Activated CD4-positive, alpha-beta T cell treated with anti-CD3 and anti-CD28 coated beads, Interleukin-2, Interleukin-6, amounts not matched to agents 100 ng/mL and 50 ng/mL, durations not matched to agents 16 hours and 8 hours (primary cell): ENCODE measurements at regions not wholly inside any gene's neighbourhood (a gene's known extent, or its start where the extent isn't known, plus 50 kb on each side); places are given as distances from the start of the nearest gene placed in this dataset.
A peak's percentile ranks its signal among the peaks of the same experiment; 100 is the strongest.

Experiments used
- DNase-seq: peaks from one replicate; pipeline ENCODE4 v3.0.0-alpha.2; 2020

DNA sequence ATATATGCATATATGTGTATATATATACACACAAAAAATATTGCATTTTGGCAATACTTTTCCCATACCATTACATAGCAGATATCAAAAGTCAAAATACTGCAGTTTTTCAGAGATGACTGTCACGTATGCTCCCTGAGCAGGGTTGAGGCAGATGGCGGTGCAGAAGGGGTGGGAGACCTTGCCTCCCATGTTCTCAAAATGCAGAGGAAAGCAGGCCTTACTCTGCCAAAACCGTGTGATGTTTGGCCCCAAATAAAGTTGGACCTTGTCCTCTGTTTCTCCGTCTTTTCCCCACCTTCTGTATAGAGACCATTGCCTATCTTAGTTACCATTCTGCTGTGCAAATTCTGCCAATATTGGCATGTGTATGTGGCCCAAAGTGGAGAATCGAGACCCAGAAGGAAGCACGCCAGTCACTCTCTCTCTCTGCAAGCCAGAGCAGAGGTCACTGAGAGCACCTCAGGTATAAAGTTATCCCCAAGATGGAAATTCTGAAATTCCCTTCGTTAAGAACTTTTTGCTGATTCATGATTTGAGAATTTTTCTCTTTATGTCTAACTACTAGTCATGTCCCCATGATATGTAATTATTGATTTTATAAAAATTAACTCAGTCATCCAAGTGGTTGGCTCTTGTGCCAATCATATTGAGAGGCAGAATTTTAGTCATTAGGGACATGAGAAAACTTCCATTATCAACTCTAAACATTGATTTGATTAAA, 898.8 kb downstream of the EPHA4 start:
- DNase-seq = no peak

DNA sequence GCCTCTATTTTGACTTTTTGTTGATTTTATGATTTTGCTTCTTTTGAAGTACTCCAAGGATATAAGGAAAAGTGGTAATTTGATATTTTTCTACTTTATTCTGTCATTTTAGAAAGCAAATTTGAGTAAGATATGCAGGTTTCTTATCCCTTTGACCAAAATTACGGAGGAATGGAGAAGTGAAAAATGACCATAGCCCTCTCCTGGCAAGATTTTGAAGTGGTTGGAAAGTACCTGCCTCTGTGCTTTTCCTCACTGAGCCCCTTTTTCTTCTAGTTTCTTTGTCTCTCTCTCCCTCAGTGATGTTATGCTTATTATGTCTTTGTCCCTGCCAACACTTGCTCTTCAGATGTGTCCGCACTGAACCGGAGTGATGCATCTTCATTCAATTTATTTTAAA, 898.1 kb downstream of the EPHA4 start:
- no peak for DNase-seq

DNA sequence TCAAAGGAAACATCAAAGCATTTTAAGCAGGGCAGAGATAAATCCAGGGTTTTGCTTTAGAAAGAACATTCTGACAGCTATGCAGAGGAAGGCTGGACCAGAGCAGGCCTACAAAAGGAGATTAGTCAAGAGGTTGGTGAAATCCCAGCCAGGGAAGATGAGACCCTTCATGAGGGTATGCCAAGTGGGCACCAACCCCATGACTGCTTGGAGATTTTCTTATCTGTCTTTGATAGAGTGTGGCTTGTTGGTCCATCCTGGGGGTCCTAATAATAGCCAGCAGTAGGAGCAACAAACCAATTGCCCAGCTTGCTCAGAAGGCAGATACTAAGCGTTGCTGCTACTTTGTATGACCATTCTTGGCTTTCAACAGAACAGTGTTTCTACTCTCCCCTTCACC, 895.4 kb downstream of the EPHA4 start:
- no peak for DNase-seq

DNA sequence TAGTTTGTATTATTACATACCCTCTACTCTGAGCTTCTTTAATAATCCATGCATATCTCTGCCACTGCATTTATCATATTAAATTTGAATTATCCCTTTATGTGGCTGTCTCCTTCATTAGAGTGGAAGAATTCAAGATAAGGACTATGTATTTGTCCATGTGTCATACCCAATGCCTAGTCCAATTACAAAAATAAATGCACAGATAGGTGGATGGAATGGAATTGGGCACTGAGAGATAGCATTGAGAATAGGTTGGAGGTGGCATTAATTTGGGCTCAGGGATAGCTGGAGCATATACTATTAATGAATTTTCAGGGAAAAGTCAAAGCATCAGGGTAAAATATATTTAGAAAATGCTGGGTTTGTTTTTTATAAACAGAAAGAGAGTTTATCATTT, 893.2 kb downstream of the EPHA4 start:
- no peak for DNase-seq

DNA sequence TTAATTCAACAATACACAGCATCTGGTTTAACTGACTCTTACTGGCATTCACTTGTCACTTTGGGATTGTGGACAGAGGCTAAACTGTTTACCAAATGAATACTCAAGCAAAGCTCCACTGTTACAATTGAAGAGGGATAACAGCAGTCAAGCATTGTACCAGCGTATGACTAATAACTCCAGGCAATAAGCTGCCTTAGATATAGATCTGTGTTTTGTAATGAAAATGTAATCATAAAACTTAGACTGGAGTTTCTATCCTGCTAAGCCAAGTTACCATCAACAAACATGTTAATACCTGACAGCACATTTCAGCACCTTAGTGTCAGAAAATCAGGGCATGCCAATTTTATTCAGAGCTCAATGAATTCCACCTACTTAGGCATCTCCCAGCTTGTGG, 889.5 kb downstream of the EPHA4 start:
- no peak for DNase-seq

DNA sequence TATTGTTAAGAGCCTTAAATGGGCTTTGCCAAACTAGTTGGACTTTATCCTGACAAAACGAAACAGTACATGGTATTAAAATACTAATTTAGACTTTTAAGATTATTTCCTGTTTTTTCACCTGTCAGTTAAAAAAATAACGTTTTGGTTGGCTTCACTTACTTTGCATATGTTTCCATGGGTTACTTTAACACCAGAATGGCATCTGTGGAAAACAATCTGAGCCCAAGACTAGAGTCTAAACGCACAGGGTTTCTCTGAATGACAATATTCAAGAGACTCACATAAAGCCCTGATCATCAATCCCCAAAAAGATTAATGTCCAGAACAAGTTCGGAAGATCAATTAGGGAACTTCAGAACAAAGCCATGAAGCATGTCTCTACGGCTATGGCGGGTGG, 888.0 kb downstream of the EPHA4 start:
- DNase-seq = no peak

DNA sequence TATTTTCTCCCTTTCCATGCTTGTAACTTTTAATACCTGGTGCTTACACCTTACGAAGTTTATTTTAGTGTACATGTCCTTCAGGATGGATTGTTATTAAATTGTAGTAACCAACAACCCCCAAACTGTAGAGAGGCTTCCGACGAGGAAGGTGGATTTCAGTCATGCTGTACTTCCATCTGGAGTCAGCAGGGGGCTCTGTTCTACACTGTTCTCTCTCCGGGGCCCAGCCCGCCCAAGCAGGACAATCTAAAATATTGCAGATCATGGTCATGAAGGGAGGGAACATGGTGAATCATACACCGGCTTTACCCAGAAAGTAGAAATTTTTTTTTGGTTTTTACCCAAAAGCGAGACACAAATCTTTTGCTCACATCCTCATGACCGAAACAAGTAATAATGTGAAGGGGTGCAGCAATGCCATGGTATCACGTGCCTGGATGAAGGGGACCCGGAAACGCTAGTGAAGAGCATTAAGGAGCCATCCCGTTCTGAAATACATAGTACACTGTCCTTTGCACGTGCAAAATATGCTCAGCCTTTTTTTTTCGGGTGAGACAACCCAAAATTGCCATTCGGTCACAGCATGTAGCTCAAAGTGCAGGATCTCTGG, 884.8 kb downstream of the EPHA4 start:
- DNase-seq = peak; percentile 70

DNA sequence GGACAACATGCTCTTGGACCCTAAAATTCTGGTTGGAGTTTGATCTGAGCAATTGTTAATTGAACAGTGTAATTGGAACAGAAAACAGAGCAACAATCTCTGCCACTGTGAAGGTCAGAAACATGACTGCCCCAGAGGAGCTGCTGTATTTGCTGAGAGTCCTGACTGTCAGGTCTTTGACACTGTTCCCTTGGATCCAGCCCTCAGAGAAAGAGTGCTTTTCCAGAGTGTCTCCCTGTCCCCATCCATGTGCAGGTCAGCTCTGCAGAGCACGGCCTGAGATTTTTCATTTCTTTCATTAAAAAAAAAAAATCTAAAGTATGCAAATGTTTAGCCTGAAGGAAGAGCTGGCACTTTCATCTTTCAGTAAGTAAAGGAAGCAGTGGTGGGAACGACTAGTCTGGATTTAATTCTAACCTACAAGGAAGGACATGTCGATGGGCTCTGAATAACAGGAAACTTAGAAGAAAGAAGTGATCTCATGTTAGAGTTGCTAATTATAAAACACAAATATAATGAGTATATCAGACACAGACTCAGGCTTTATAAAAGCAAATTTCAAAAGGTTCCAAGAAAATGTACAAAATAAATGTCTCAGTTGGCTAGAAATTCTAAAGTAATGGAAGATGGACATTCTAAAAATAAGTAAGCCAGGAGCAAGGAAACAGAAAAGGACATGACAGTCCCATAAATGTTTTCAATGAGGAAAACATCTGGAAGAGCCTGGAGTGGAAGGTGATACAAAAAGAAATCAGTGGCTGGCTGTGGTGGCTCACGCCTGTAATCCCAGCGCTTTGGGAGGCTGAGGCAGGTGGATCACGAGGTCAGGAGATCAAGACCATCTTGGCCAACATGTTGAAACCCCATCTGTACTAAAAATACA, 876.5 kb downstream of the EPHA4 start:
- DNase-seq = no peak

DNA sequence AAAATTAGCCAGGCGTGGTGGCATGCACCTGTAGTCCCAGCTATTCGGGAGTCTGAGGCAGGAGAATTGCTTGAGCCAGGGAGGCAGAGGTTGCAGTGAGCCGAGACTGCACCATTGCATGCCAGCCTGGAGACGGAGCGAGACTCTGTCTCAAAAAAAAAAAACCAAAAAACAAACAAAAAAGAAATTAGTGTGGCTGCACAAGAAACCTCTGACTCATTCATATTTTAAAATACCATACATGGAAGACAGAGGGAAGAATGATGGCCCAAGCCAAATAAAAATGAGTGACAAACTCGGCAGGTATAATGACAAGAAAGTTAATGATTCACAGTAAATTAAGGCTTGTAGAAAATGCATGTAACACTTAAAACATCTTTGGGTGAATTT, 875.8 kb downstream of the EPHA4 start:
- no peak for DNase-seq

DNA sequence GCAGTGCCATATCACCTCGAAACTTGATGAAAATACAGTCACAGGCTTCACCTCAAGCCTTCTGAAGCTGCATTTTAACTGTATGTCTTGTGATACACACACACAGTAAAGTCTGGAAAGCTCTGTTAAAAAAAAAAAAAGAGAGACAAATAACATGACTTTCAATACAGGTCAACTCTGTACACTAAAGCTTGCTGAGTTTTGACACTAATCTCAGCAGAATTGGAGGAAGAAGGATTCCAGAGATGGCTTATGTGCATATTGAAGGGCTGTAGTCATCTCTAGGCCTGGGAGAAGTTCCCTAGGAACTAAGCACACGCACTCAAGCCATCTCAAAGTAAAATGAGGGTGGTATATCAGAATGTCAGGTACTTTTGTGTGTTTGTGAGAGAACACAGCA, 875.1 kb downstream of the EPHA4 start:
- DNase-seq = no peak

DNA sequence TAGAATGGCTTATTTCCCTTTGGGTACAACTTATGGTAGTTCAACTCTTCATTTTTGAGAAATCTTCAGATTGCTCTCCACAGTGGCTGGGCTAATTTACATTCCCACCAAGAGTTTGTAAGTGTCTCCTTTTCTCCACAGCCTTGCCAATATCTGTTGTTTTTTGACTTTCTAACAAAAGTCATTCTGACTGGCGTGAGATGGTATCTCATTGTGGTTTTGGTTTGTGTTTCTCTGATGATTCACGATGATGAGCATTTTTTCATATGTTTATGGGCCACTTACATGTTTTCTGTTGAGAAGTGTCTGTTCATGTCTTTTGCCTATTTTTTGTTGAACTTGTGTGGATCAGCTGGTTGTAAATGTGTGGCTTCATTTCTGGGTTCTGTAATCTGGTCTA, 871.0 kb downstream of the EPHA4 start:
- DNase-seq = peak; percentile 4

DNA sequence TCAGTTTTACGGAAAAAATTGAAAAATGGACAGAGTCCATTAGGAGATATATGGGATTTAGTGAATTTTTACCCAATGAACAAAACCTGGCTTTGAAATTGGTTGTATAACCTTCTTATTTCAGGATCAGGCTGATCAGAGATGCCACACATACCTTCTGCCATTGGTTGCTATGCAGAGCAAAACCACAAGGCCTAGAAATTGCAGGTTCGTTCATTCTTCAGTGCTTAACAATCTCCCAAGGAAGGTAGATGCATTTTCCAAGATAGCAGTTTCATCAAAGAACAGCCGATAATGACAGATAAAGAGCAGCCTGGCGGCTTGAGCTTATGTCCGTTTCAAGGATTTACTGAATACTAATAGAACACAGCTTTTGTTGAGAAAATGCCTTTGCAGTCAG, 868.8 kb downstream of the EPHA4 start:
- DNase-seq = no peak

DNA sequence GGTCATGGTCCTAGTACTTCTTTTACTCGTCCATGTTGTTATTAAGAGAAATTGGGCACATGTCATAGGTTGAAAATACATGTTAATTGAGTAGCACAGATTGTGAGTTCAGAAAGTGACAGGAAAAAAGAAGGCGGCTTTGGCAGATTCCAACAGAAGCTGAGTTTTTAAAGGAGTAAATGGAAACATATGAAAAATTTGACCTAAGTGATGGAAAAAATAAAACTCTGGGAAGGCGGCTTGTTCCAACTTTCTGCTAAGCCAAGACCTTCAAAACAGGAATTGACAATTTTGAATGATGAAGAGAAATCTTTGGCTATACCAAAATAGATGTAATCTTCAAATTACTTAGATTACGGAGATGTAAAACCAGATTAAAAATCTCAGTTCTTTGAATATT, 868.0 kb downstream of the EPHA4 start:
- no peak for DNase-seq

DNA sequence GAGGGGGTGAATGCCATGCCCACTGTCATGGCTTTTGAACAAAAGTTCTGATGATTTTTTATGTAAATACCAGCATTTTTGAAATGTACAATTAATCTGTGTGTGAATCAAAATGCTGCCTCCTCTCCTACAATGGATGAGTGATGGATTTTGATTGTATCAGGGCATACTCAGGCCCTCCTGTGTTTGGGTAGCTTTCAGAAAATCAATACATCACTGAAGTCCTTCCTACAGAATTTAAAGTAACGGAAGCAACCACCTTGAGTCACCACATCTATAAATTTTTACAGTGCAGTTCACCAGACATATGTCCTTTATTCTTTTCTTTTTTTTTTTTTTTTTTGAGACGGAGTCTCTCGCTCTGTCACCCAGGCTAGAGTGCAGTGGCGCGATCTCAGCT, 867.3 kb downstream of the EPHA4 start:
- DNase-seq = no peak

DNA sequence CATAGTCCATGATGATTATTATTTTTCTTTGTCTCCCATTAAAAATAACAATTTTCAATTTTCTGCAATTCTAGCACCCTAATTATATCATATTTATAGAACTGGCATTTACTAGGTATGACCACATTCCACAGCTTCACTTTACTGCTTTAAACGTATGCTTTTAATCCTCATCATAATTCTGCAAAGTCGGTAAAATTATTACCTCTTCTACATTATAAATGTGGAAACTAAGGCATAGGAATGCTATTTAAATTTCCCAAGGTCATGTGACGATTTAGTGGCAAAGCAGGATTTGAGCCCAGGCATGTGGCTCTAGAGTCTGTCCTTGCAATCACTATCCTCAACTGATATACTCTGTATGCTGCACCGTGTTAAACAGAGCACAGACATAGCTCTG, 866.4 kb downstream of the EPHA4 start:
- DNase-seq = no peak

DNA sequence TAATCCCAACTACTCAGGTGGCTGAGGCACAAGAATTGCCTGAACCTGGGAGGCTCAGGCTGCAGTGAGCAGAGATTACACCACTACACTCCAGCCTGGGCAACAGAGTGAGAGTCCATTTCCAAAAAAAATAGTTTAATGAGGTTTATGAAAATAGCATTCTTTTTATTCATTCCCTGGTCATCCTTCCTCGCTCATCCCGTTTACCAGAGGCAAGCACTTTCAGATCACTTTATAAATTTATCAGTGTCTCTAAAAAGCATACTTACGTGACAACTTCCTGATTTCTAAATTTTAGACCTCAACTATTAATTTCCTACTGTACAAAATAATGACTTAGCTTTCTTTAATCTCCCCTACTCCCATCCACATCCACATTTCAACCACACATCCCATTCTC, 864.8 kb downstream of the EPHA4 start:
- no peak for DNase-seq

DNA sequence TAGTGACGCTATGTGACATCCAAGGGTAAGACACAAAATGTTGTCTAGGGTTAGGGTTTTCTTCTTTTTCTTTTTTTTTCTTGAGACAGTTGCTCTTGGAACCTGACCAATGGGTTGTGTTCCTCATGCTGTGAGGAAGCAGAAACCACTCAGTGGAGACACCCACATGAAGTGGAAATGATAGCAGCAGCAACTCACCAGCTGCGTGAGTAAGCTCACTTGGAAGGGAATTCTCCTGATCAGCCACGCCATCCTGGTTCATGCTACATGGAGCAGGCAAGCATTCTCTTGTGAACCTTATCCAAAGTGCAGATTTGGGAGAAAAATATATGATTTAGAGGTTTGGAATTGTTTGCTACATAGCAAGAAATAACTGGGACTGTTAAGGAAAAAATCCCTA, 863.7 kb downstream of the EPHA4 start:
- no peak for DNase-seq

DNA sequence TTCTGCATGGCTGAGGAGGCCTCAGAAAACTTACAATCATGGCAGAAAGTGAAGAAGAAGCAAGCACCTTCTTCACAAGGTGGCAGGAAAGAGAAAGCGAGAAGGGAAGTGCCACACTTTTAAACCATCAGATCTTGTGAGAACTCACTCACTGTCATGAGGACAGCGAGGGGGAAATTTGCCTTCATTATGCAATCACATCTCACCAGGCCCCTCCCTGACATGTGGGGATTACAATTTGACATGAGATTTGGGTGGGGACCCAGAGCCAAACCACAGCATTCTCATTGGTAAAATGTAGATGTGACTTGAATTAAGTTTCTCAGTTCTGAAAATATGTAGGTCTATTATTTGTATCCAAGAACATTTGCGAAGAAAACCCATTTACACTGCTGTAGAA, 854.8 kb downstream of the EPHA4 start:
- no peak for DNase-seq

DNA sequence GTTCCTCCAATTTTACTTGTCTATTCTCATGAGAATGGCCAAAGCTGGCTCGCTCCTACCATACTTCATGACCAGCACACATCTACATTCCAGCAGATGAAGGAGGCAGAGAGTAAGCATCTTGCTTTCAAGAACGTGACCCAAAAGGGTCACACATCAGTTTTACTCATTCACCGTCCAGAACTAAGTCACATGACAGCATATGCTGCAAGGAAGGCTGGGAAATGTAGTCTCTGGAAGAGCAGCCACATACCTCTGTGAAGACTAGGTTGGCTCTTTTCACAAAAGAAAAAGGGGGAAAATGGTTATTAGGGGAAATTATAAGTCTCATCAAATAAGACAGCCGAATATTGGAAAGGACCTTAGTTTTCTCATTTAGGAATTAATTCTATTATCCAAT, 835.3 kb downstream of the EPHA4 start:
- DNase-seq = no peak

DNA sequence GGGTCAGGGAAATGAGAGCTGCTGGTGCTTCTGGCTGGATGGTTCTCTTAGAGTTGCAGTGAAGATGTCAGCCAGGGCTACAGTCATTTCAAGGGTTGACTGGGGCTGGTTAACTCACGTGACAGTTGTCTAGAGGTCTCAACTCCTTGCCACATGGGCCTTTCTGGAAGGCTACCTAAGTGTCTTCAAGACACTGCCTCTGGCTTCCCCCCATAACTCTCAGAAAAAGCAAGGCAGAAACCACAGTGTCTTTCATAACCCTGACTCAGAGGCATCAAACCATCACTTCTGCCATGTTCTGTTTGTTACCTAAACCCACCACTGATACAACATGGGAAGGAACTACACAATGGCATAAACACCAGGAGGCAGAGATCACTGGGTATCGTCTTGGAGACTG, 828.9 kb downstream of the EPHA4 start:
- no peak for DNase-seq

DNA sequence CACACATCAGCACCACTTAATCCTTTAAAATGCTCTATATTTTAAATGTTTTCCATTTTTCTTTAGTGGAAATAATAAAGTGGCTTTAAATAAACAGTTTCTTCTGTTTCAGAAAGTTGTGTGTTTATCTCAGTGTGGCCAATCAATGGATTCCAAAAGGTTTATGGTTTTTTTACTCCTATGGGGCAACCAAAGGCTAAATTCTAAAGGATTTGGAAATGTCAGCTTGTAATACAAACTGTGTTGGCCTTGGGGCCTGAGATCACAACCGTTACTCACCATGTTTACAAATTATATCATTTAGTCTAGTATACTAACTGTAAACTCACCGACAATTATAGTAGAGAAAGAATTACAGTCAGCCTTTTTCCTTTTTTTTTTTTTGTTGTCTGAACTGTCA, 827.2 kb downstream of the EPHA4 start:
- no peak for DNase-seq

DNA sequence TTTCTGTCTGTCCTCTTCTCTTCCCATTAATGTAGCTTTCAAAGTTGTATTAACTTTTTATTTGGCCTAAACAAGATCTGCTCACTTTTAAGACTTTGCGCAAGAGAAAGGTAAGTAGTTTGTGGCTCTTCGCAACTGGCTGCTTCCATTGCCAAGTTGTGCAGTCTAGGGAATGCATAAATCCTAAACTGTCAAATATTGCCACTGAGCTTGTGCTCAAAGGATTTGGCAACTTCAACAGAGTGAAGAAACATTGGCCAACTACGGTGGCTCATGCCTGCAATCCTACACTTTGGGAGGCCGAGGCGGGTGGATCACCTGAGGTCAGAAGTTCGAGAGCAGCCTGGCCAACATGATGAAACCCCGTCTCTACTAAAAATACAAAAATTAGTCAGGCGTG, 826.4 kb downstream of the EPHA4 start:
- no peak for DNase-seq

DNA sequence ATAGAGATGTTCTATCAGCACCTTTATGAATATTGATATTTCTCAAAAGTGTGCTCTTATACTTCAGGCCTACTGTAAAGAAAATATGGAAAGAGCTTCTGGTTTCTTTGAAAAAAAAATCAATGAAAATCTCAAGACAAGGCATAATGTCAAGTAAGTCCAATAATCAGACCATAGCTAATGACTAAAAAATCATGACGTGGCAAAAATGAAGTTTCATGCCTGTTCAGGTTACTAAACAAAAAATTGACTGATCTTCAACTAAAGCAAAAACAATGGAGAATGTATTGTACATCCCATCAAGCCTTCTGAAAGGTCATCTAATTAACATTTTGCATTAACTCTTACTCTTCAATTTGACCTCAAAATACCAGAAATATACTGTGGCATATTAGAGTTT, 824.4 kb downstream of the EPHA4 start:
- no peak for DNase-seq

DNA sequence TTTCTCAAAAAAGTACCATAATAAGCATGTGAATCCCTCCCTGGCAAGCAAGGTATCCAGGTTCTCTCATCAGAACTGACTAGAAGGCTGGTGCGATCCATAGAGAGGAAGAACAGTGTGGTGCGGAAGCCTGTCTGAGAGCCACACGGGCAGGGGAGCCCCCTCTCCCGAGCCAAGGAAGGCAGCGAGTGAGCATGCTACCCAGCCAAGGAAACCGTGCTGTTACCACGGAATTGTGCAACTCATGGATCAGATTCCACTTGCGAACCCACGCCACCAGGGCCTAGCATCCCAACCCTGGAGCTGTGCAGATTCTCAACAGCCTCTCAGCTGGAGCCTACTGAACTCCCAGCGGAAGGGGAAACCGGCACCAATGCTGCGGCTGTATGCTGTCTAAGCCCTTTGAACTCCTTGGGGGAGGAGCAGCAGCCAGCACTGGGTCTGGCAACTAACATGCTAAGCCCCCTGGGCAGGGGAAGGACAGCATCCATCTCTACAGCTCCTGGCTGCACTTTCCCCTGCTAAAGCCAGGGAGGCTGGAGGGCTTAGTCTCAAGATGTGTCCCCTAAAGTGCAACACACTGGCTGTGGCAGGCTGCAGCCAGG, 823.1 kb downstream of the EPHA4 start:
- no peak for DNase-seq
